GM21360 (cell line): ENCODE measurements at regions not wholly inside any gene's neighbourhood (a gene's known extent, or its start where the extent isn't known, plus 50 kb on each side); places are given as distances from the start of the nearest gene placed in this dataset.

Experiments used
- ATAC-seq: cut with Tn5 transposase; IDR thresholded peaks from one replicate; pipeline ENCODE4 v1.9.1; 2021; ENCODE audit warnings: mild to moderate bottlenecking, moderate library complexity; ENCODE audit not compliant: unreplicated experiment

- no peak for ATAC-seq
Measured at GRCh38 chr5:171509467-171509866, 90.0 kb downstream of the FGF18 start.

- no peak for ATAC-seq
Measured at GRCh38 chr5:171512397-171512796, 93.0 kb downstream of the FGF18 start.

GRCh38 chr5:171513591-171513990, 94.1 kb downstream of the FGF18 start:
- ATAC-seq: no peak

GRCh38 chr5:171518916-171519315, 99.5 kb downstream of the FGF18 start:
- ATAC-seq: no peak

GRCh38 chr5:171520300-171521174, 101.1 kb downstream of the FGF18 start:
- ATAC-seq: no peak

GRCh38 chr5:171521219-171521633, 101.8 kb downstream of the FGF18 start:
- no peak for ATAC-seq

- no peak for ATAC-seq
Measured at GRCh38 chr5:171521679-171522078, 102.2 kb downstream of the FGF18 start.

GRCh38 chr5:171523781-171524180, 104.3 kb downstream of the FGF18 start:
- ATAC-seq: no peak

GRCh38 chr5:171524466-171524865, 105.0 kb downstream of the FGF18 start:
- no peak for ATAC-seq

- ATAC-seq: no peak
Measured at GRCh38 chr5:171525085-171525484, 105.6 kb downstream of the FGF18 start.

GRCh38 chr5:171528036-171528435, 108.6 kb downstream of the FGF18 start:
- no peak for ATAC-seq

GRCh38 chr5:171528865-171529614, 109.6 kb downstream of the FGF18 start:
- no peak for ATAC-seq

GRCh38 chr5:171531638-171532037, 112.2 kb downstream of the FGF18 start:
- ATAC-seq: no peak

- ATAC-seq: no peak
Measured at GRCh38 chr5:171533153-171533552, 113.7 kb downstream of the FGF18 start.

GRCh38 chr5:171534043-171534895, 114.8 kb downstream of the FGF18 start:
- no peak for ATAC-seq

GRCh38 chr5:171535162-171535561, 115.7 kb downstream of the FGF18 start:
- no peak for ATAC-seq

- ATAC-seq: no peak
Measured at GRCh38 chr5:171537070-171537849, 117.8 kb downstream of the FGF18 start.

- ATAC-seq: no peak
Measured at GRCh38 chr5:171537923-171538537, 118.6 kb downstream of the FGF18 start.

- ATAC-seq: no peak
Measured at GRCh38 chr5:171538681-171539080, 119.2 kb downstream of the FGF18 start.

GRCh38 chr5:171540865-171541264, 121.4 kb downstream of the FGF18 start:
- ATAC-seq: no peak
